Stimulated activated CD4-positive, alpha-beta T cell treated with anti-CD3 and anti-CD28 coated beads, Interleukin-15, amount 100 ng/mL, for 48 hours (primary cell): ENCODE measurements at regions not wholly inside any gene's neighbourhood (a gene's known extent, or its start where the extent isn't known, plus 50 kb on each side); places are given as distances from the start of the nearest gene placed in this dataset.
"Not testable (repeated sequence)": the region's sequence is repeated elsewhere in the genome, so short reads cannot be mapped to it uniquely, and the experiment has no call there.

Experiments
- DNase-seq, 2 donors: peaks; one replicate each; pipeline ENCODE4 v3.0.0-alpha.2; 2020; ENCODE audit warnings: low read depth in 2 of 2

DNA sequence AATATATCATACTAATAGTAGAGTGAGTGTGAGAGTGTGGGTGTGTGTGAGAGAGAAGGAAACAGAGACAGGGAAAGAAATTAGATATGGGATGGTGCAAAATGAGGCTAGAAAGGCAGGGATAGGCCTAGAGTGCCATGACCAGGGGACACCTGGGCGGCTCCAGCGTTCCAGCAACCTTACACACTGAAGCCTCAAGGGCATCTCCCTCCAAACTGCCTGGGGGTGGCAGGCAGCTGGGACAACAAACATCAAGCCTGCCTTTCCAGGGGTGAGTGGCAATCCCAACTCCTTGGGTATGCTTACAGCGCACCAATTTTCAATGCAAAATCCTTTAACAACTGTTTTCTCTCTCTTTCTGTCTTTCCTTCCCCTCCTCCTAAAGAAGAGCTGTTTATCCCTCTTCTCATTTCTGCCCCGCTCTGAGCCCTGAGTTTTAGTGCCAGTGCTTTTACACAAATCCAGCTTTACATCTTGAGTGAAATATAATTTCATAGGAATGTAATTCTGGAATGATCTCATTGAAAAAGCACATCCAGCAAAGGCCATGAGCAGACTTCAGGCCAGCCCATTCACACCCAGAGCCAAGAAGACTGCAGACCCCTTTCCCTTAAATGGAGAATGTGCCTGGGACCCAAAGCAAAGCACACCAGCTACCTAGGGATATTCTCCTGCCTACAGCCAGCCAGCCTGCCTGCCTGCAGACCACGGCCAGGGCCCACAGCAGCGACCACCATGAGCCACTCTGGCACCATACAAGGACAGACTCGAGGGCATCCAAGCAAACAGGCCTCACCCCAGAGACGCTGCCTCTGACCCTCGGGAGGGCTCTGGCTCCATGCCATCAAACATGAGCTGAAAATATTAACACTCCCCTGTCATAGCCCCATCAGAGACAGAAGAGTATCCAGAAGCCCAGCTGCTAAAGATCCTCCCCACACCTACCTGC lies 90.3 kb downstream of the RPL27A start:
- DNase-seq, result no peak

DNA sequence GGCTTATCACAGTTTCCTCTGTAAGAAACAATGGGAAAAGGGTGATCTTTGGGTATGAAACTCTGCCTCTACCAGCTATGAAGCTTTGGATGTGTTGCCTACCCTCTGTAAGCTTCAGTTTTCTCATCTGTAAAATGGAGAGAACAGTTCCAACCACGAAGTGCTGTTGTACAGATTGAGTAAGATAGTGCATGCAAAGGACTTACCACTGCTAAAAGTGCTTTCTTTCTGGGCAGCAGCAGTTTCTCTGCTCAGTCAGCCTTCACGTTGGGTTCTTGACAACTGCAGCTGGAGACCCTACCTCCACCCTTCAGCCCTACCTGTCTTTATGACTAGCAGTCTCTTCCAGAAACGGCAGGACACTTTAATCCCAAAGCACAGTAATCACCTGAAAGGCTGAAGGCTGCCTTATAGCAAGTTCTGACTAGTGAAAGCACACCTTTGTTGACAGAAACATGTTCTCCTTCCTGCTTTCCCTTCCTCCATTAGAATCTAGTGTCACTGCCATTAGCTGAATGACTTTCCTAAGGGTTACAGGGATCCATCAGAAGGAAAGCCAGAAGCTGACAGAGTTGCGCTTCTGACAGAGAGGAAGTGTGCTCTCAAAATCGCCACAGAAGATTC lies 91.4 kb downstream of the RPL27A start:
- no peak for DNase-seq

DNA sequence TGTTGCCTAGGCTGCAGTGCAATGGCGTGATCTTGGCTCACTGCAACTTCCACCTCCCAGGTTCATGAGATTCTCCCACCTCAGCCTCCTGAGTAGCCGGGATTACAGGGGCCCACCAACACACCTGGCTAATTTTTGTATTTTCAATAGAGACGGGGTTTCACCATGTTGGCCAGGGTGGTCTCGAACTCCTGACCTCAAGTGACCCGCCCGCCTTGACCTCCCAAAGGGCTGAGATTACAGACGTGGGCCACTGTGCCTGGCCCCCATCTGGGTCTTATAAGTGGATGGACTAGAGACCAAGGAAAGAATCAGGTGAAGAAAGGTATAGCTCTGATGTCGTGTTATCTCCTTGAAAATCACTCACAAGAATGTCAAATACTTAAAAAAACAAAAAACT lies 92.3 kb downstream of the RPL27A start:
- not testable (repeated sequence) for DNase-seq

DNA sequence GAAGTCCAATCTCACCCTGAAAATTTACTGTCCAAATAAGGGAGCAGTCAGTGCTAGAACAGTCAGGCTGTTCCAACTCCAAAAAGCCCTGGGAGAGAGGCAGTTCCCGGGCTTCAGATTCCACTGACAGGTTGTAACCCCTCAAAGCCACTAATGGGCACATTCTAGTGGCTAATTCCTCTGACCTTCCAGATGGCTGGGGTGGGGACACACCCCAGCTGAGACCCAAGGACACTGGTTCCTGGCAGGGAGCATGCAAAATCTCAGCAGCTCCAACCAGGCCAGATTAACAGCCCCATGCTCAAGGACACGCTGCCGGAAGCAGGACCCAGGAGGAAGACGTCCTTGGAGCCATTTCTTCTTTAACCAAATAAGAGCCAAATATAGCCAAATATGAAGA lies 92.7 kb downstream of the RPL27A start:
- no peak for DNase-seq

DNA sequence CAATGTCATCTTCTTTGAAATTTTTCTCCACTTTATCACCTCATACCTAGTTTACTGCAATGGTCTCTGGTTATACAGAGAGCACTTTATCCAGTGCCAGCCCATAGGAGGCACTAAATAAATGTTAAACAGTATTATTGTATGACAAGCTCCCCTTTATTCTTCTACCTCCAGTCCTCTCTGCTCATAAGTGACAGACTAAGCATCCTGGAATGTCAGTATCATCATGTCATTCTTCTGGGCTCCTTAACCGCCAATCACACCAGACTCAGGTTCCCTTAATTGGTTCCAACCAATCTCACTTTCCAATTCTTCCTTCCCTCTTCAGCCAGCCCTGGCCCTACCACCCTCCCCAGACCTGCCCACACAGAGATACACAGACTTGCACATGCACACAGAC lies 93.1 kb downstream of the RPL27A start:
- DNase-seq, result no peak

DNA sequence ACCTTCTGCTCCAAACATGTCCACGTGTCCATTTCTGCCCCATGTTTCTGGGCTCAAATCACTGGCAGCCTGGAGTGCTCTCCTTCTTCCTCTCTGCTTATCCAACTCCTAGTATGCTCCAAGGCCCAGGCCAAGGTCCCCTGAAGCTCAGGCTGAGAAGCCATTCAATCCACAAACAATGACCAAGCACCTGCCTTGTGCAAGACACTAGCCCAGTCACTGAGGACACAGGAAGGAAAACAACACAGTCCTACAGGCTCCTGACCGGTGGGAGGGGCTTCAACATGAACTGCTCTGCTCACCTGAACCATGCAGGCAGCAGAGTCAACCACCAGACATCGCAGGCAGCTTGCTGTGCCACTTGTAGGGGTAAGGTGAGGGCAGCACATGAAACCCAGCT lies 93.6 kb downstream of the RPL27A start:
- no peak for DNase-seq

DNA sequence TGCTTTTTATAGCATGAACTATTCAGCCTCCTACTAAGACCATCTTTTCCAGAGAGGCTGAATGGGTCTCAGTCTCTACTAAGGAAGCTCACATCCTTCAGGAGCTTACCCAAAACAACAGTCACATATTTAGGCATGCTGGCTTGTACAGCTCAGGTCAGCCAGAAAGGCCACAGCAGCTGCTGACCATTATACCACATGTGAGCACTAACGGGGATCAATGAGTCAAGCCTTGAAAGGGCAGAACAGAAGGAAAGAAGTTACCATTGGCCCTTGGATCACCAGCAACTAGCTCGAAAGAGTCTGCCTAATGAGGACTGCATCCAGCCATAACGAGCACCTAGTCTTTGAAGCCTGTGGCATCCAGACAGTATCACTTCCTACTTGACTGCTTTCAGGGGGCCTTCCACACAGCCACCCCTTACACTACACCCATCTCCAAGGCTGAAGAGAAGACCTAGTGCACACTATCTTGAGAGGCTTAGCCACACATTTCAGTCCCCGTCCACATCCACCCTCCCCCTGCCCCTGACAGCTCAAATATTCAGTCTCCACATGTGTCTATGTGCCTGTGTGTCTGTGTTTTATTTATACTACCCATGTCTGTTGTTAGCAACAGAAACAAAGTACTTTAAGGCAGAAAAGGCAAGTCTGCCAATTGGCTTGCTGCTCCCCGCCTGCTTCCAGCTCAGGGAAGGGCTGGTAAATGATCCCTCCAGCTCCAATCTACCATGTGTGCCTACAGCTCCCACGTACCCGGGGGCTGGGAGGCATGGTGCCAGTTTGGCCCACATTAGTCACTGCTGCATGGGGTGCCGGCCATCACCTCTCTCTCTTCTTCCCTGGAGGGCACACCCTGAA lies 95.5 kb downstream of the RPL27A start:
- DNase-seq, result no peak

DNA sequence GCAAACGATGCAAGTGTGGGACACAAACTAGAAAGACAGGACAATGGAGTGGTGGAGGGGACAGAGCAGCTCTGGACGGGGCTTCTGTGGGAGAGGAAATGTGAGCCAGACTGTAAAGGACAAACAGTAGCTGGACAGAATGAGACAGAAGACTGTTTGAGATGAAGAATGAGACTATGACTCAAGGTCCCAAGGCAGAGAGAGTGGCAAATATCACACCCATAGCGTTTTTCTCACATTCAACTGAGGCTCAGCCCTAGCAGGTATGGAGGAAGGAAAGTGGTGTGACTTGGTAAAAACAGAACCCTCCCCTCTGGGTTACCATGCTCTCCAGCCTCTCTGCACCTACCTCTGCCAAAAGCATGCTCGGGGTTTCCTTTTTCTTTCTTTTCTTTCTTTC lies 96.5 kb downstream of the RPL27A start:
- no peak for DNase-seq

DNA sequence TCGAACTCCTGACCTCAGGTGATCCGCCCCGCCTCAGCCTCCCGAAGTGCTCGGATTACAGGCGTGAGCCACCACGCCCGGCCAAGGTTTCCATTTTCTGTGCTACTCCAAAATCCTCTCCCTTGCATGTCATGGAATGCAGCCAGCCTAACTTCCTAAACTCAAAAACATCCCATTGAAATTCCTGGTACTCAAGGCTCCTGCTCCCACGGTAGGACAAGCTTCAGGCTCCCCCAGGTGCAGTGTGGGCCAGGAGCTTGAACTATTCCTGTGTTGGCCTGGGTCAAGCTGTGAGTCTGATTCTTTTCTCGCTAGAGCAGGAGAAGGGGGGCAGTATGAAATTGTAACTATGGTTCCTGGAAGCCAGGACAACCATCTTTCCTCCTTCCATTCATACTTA lies 97.1 kb downstream of the RPL27A start:
- no peak for DNase-seq

DNA sequence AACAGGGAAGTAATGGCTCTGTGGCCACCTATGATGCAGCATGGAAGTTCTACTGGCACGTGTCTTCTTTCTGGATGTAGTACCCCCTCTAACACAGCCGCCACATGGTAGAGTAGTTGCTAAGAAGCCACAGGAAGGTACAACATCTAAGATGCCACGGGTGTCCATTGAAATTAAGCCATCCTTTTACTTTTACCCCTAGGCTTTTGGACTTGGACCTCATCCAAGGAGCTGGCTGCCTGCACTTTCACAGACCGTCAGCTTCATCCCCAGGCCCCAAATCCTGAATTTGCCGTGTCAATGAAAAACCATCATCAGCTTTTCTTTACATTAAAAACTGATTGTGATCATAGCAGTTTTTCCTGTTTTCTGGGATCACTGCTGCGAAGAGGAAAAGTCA lies 102.4 kb downstream of the RPL27A start:
- no peak for DNase-seq

DNA sequence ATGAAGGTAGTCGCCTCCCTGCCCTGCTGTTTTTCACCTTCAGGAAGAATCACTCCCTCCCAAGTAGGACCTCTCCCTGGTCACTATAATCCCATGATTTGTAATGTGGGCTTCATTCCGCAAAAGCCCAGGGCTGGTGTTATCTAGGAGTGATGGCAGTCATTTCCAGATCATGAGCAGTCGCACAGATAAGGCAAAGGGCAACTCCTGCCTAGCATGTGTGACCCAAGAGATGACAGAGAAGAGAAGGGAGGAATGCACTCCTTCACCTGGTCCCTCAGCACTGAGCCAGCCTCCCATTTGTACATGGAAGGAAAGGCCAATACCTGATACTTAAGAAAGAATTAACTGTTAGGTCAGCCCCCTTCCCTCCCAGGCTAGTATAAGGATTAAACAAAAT lies 102.9 kb downstream of the RPL27A start:
- no peak for DNase-seq

DNA sequence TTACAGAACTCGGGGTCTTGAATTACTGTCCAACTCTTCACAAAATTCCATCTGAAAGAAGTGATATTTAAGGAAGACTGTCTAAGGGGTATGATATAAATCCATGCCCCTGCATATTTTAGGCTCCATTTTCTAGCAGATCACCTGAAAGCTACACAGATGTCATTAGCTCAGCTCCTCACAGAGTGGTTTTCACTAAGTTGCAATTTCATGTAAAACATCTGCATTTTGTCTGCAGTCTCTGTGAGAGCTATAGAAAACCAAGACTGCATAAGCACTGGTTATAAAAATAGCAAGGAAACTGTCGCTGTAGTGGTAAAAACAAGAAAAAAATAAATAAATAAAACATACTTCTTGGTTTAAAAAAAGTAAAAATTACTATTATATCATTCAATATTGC lies 103.4 kb downstream of the RPL27A start:
- no peak for DNase-seq

DNA sequence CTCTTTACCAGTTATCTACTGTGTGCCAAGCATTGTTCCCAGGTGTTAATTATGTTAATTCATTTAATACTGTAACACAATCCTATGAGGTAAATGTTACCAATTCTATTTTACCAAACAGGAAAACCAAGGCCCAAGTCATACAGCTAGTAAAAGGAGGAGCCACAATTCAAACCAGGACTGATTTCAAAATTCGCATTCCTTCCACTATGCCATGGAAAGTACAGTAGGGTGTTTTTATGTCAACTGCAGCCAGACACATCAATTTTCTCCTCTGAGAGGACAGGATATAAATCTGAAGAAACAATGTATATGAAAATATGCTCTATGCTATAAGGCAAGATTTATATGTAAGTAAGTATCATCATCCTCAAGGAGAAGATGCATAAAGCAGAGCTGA lies 104.3 kb downstream of the RPL27A start:
- DNase-seq, result no peak

DNA sequence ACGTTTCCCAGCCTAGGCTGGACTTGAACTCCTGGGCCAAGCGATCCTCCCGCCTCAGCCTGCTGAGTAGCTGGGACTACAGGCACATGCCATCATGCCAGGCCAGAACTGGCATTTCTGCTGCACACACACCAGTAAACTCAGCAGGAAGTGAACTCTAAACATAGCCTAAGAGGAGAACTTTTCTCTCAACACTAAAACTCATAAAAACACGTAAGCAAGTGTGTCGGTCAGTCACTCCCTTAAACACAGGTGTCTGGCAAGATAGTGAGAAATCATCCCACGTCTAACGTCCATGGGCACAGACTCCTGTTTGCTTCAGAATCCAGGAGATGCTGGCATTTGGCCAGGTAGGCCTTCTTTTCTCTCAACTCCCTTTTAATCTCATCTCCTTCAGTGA lies 104.8 kb downstream of the RPL27A start:
- no peak for DNase-seq

DNA sequence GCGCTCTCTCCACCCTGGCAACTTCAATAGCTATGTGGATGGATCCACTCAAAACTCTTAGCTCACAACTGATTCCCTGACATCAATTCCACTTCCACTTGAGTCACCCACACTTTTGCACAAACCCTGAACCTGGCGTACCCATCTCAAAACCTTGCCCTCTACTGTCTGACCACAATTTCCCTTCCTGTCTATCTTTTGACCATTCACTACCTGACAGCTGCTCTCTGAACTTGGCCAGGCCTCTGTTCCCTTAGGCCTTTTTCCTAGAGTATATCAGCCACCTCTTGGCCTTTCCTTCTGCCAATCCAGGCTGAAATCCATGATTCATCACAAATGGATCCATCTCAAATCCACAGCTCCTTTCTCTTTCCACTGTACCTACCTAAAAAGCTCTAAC lies 106.0 kb downstream of the RPL27A start:
- DNase-seq, result no peak

DNA sequence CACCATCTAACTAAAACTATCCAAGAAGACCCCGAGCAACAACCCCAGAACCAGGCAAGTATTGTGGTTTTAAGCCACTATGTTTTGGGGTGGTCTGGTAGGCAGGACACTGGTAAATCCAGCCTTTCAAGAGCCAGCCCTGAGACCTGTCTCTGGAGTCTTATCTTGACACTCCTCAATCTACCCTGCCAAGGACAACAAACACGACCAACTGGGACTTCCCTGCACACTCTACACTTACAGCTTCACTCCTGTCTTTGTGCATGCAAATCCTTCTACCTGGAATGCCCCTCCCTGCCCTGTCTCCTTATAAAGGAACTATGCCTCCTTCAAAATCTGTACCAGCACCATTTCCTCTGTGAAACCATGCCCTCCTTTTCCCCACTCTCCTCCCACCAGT lies 107.3 kb downstream of the RPL27A start:
- no peak for DNase-seq

DNA sequence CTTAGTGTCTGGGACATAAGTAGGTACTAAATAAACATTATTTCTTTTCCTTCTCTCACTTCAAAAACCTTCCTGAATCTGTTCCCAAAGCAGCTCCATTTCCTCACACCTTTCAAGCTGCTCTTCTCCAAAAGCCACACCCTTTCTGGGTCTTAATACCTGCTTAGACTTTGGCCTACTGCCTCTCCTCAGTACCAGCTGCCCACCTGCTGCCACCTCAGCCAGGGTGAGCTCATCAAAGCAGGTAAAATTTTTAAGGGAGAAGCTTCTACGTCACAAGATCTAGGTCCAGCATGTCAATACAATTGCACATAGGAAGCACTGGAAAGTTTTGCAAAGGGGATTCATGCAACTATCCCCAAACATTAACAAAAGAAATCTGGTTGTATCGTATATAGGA lies 108.4 kb downstream of the RPL27A start:
- no peak for DNase-seq

DNA sequence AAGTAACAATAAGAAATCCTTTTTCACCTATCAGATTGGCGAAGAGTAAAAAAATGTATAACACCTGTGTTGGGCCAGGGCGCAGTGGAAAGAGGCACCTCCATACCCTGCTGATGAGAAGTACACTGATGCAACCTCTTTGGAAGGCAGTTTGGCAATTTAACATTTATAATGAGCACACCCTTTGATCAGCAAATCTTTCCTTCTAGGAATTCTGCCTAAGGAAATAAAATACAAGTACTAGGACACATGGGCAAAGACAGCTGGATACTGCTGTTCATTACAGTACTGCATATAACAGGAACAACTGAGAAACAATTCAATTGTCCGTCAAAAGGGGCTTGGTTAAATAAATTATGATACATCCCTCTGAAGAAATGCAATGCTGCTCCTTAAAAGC lies 110.1 kb downstream of the RPL27A start:
- DNase-seq, result no peak

DNA sequence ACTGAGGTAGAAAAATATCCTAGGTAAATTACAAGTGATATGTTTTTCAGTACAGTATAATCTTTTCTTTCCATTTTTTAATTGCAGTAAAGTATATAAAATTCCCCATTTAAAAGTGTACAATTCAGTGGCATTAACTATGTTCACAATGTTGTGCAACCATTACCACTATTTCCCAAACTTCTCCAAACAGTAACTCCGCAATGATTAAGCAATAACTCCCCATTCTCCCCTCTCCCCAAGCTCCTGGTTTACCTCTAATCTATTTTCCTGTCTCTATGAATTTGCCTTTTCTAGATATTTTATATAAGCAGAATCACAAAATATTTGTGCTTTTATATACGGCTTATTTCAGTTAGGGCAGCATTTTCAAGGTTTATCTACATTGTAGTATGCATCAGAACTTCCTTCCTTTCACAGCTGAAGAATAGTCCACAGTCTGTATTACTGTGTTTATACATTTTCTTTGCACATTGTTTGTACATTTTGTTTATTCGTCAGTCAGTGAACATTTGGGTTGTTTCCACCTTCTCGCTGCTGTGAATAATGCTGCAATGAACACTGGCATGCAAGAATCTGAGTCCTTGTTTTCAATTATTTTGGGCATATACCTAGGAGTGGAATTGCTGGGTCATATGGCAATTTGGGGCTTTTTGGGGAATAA lies 110.7 kb downstream of the RPL27A start:
- no peak for DNase-seq

DNA sequence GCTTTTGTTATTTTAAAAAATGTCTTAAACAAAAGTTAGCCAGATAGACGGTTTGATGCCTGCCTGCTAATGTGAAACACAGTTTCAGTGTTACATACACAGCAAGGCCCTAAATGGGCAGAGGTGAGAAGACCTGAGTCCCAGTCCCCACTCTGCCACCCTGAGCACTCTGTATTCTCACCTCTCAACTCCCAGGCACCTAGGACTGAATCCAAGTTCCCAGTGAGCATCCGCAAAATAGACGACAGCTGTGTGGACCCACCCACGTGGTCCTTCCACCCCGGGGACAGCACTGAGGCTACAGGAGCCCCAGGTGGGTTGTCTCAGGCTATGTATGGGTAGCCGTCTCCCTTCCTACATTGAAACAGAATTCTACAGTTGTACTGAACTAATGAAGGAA lies 111.5 kb downstream of the RPL27A start:
- no peak for DNase-seq

DNA sequence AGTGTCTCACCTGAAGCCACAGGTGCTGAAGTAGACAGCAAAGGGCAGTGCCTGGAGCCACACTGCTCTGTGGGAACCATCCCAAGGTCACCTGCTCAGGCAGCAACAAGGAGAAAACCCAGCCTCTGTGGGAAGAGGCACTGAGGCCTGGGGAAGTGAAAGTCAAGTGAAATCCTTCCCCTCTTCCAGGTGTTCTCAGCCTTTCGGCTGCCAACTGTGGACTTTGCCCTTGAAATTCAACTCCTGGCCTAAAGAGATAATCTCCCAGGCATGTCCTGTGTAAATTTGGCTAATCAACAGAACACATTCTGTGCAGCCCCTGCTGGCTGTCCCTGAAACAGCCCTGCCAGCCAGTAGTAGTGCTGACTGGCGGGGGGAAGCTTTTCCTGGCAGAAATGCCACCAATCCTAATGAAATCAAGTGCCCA lies 112.1 kb downstream of the RPL27A start:
- DNase-seq, result no peak

DNA sequence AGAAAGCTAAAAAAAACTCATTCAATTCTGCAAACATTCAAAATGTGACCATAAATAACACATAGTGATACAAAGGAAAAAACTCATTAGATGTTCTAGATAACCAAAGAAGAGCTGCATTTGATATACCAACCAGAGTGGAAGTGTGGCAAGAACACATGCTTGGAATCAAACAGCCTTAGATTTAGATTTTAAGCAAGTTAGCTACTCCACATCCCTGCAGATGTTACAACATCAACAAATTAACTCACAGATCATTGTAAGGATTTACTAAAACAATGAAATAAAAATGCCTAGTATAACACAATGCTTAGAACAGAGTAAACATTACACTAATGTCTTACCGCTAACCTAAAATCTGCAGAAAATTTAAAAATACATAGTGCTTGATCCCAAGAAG lies 114.0 kb upstream of the AKIP1 start:
- no peak for DNase-seq
